ENCODE measurements at regions not wholly inside any gene's neighbourhood (a gene's known extent, or its start where the extent isn't known, plus 50 kb on each side); places are given as distances from the start of the nearest gene placed in this dataset.
"Not testable (repeated sequence)": the region's sequence is repeated elsewhere in the genome, so short reads cannot be mapped to it uniquely, and the experiment has no call there.

DNA sequence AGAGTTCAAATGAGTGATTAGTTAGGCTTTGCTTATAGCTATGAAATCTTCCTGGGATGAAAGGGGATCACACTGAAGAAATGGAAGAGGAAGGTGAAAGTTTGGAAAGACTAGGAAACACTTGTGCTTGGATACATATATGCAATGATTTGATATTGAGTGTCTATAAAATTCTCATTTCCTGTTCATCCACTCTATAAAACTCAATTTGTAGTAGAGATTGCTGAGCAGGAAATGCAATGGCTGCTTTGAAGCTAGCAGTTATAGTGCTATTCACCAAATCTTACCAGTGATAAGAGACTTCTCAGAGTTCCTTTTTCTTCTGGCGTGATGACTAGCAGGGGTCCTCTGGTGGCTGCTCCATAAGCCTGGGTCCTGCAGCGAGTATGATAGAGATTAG is 128.1 kb upstream of the HPF1 start:
- no peak for DNase-seq

DNA sequence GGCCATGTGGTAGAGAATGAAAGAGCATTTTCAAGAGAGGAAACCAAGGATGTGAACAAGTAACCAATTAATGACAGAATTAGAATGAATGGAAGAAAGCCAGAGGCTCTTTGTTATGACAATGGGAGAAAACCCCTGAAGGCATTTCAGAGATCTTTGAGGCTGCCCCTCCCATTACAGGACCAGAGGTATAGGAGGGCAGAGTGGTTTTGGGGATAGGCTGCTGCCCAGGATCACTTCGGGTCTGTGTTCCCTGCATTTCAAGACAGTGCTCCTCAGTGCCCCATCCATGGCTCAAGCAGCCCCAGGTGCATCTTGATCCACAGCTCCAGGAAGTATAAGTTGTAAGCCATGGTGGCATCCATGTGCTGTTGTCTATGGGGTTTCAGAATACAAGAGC is 124.0 kb upstream of the HPF1 start:
- no peak for DNase-seq

- no peak for DNase-seq
Observed at GRCh38 chr4:169870507-169870906, 112.8 kb upstream of the HPF1 start.

DNA sequence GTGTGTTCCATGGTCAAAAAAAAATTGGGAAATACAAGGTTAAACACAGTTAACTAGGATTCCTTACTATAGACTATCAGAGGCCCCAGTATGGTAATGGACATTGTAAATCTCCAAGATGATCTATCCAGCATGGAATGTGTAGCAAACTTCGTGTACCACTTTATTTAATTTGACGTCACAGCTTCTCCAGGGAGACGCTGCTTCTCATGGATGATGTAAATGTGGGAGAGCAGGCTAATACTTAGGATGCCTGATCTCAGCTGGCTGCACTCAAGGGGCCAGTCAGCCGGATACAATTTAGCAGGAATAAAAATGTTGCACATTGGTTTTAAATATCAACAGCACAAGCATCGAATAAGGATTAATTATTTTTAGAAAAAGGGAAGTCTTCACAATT is 111.7 kb upstream of the HPF1 start:
- DNase-seq: no peak

DNA sequence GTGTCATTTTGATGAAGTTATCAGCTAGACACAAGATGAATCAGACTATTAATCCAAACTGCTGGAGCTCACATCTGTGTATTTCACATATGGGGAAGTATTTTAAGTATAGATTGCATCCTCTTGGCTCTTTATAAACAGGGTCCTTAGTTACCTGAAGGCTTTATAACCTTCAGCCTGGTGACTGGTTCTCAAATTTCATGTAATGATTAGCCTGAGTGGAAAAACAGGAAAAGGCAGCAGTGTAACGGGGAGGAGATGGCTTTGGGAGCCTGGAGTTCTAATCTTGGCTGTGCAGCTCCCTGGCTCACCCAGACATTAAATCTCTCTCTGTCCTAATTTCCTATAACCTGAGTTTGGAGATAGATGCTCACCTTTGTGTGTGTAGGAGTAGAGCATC is 103.8 kb upstream of the HPF1 start:
- no peak for DNase-seq

GRCh38 chr4:169859366-169860216 is 101.8 kb upstream of the HPF1 start:
- DNase-seq: no peak

DNA sequence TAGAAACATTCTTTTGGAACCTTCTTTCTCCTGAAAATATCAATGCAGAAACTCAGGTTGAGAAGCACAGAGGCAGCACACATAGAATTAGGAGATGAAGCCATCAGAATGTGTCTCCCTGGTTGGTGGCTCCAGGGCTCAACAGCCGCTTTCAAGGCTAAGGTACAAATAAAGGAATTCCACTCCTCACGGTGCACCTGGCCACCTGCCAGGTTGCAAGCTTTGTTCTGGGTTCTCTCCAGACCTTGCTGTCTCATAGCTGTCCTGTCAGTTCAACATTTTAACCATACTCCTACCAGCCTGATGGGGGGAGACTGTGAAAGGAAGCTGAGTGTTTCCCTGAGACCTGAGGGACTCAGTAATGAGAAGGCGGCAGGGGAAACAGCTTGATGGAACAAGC is 96.3 kb upstream of the HPF1 start:
- DNase-seq: no peak

- DNase-seq: no peak
Observed at GRCh38 chr4:169852481-169852880, 94.7 kb upstream of the HPF1 start.

DNA sequence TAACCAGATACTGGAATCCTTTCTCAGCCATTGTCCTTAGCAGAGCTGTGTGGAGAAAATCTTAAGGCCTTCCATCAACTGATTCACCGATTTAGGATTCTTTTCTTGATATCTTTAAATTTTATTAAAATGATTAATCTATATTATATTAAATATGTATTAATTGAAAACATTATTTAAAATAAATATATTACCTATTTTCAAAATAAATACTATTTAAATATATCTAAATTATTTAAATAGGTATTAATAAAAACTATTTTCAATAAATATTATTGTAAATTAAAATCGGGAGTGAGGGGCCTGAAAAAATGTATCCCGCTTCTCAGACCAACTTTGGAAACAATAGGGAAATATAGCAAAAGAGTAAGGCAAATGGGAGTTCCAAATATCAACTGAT is 94.0 kb upstream of the HPF1 start:
- DNase-seq: no peak

- no peak for DNase-seq
Observed at GRCh38 chr4:169849456-169849855, 91.7 kb upstream of the HPF1 start.

DNA sequence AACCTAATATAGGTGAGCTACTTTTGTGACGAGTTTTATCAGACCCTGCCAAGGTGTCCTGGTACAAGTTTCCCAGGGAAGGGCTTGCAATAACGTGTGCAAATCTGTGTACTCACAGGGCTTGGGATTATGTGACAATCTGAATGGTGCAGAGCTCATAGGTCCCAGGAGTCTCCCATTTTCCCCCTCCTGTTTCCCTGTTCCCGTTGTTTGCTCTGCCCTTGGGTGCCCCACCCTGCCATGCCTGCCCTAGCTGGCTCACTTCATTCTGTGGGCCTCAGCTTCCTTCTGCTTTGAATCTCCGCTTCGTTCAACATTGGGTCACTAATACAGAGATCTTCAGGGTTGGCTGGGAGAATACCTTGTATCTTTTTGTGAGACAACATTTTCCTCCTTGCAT is 90.3 kb upstream of the HPF1 start:
- no peak for DNase-seq

DNA sequence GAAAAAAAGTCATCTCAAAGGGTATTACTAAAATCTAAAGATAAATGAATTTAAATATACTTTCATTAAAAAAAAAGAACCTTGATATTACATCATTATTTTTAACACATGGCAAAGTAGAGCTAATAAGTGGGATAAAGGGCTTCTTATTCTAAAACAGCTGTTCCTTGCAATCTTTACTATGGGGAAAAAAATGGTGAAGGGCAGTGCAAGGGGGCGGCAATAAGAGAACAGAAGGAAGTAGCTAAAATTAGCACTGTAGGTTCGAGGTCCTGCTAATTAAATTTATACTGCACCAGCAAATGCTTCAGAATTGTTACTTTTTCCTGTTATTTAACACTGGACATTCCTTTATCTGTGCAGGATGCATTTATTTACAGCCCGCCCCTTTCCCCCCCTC is 89.4 kb upstream of the HPF1 start:
- no peak for DNase-seq

GRCh38 chr4:169846396-169846795 is 88.7 kb upstream of the HPF1 start:
- no peak for DNase-seq

GRCh38 chr4:169841776-169842175 is 84.0 kb upstream of the HPF1 start:
- no peak for DNase-seq

DNA sequence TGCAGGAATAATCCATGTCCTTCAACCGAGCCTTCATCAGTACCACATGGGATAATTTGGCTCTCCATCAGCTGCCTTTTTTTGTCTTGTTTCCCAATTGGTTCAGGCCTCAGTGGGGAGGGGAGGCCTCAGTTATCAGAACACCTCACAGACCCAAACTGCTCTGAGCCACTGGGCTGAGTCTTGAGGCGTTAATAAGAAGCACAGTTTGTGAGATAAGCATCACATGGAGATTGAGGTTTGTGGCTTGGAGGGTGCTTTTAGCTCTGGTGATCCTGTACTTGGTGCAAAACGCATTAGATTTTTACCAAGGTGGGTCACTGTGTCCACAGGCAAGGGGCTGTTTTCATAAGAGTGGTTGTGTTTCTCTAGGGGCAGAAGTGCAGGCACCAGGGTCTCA is 82.8 kb upstream of the HPF1 start:
- DNase-seq: no peak

DNA sequence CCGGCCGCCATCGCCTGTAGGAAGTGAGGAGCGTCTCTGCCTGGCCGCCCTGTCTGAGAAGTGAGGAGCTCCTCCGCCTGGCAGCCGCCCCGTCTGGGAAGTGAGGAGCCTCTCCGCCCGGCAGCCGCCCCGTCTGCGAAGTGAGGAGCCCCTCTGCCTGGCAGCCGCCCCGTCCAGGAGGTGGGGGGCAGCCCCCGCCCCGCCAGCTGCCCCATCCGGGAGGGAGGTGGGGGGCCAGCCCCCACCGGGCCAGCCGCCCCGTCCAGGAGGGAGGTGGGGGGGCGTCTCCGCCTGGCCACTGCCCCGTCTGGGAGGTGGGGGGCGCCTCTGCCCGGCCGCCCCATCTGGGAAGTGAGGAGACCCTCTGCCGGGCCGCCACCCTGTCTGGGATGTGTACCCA is 70.6 kb upstream of the HPF1 start:
- DNase-seq: not testable (repeated sequence)

- DNase-seq: no peak
Observed at GRCh38 chr4:169826634-169827187, 69.0 kb upstream of the HPF1 start.

DNA sequence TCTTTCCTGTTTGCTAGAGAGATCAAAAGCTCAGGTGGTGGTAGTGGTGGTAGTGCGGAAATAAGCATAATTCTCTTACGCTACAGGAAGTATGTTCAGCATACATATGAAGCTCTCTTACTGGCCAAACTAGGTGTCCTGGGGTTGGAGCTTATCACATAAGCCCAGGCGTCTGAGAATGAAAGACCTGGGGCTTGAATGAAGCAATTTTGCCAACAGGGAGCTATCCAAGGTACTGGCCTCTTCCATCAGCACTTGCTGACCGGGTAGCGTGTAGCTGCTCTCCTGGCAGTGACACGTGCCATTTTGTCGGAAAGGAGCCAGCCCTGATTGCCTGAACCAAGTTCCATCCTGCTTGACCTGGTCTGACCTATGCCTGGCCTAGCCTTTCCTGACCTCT is 65.9 kb upstream of the HPF1 start:
- DNase-seq: peak; percentile 18

GRCh38 chr4:169821402-169821801 is 63.7 kb upstream of the HPF1 start:
- no peak for DNase-seq

DNA sequence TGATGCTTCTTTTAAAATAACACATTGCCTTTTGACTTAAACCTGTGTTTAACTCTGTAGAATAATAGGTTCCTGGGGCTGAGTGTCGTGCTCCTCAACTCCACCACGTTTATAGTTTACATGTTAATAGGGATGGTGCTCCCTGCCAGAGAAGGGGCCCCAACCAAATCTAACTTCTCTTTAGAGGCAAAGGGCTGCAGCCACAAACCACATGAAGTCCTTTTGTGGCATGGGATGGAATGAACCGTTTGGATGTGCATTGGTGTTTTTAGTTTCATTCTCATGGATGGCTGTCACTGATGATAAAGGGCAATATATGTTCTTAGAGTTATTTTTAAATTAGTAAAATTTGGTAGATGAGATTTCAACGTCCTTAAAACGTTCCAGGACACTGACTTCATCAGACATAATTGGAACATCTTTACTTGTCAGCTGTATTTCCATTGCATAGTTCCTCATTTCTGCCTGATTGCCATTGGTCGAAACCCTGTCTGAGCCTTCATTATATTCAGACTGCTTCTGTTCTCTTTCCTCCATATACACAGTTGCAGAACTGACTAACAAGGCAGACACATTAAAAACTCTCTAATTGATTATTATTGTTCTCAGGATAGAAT is 60.4 kb upstream of the HPF1 start:
- DNase-seq: no peak

DNA sequence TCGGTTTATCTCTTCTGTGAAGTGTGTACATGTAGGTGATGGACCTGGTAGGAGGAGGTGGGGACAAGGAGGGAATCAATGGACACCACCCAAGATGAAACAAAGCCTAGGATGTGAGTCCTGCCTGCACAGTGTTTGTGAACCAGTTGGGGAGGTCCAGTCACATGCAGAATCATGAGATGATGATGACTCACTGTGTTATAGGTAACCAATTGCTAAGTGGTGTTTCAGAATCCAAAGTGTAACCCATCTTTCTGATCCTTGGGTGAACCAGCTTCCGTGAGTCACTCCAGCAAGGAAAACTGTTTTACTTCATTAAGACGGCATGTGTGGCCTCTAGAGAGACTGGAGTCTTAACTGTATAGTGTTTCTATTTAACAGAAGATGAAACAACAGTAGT is 57.9 kb upstream of the HPF1 start:
- no peak for DNase-seq

DNA sequence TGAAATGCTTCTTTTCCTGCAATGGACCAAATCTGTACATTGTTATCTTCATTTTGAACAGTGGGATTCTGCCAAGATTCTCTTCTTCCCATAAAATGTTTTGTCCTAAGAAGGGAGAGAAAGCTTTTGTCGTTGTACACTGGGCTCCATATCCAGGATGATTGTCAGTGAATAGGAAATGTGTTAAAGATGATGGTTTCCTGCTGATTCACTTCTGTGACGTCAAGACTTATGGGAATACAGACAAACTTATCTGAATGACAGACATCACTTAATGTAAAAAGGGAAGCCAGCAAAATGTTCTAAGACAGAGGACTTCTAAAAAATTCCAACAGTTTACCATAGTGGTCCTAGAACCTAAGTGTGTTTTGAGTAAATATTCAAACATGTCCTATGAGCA is 53.7 kb upstream of the HPF1 start:
- no peak for DNase-seq

DNA sequence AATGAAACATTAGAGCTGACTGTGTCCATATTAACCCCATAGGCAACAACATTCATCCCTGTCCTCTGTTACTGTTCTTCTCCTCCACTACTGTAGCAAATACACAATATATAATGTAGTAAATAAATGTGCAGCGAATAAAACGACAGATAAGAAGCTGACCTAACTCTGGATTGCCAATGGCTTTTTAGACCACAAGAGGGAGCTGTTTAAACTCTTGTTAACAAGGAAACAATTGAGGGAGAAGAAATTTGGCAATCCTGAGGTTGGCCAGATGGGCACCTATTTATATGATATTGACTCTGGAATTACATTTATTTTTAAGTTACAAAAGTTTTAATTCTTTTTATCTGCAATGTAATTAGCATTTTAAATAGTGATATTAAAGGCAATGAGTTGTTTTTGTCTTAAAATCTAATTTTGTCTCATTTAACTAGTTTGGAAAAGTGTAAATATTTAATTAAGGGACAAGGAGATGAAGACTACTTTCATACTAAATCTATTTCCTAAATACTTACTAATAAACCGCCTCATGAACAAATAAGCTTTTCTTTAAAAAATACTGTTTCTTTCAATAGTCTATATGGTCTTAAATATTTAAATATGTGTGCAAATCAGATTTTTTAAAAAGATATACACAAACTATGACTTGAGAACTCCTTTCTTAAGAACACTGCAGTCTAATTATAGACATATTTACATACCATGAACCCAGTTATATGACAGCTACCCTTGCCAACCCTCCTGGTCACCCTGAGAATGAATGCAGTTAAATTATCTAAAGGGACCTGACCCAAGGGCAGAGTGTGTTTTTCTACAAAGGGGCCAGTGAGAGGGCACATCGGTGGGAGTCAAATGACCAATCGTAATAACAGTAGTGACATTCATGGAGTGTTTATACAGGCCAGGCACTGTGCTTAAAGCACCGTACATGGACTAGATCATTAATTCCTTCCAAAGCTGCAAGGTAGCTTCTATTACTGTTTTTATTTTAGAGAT is 52.9 kb upstream of the HPF1 start:
- peak; percentile 66 for DNase-seq

Measured in CD4-positive, alpha-beta T cell treated with Interleukin-17A for 1 hour (primary cell).